IMR-90 (cell line): ENCODE measurements at regions not wholly inside any gene's neighbourhood (a gene's known extent, or its start where the extent isn't known, plus 50 kb on each side); places are given as distances from the start of the nearest gene placed in this dataset.

Experiments
- ATAC-seq: fragments of 200-7000 bp; cut with Tn5 transposase; 2 replicates; pipeline ENCODE4 v1.9.1; 2020; ENCODE audit warnings: low read depth, mild to moderate bottlenecking, moderate library complexity
- BruUV-seq: library from RNA; stranded (reverse); fragments of 400-500 nt; replicated peaks from 2 replicates; lab custom pipeline; 2021; lab: Mats Ljungman, UMichigan
- CTCF ChIA-PET: fragments of 300-600 bp; formaldehyde crosslinking; extraction: SDS; loops from one replicate; lab custom pipeline; 2021; ENCODE audit warnings: antibody characterized with exemption; lab: Yijun Ruan, JAX
- POLR2A ChIA-PET: fragments of 300-600 bp; sonication (Branson Sonifier 250); formaldehyde crosslinking; loops from one replicate; lab custom pipeline; 2022; ENCODE audit warnings: antibody characterized with exemption; ENCODE audit not compliant: unreplicated experiment; lab: Charles Lee
- DNase-seq: peaks from one replicate; pipeline ENCODE4 v3.0.0; 2013
- H2AFZ ChIP-seq: replicated peaks from 2 replicates; pipeline ENCODE3; 2013; ENCODE audit warnings: low read length, mild to moderate bottlenecking; ENCODE audit not compliant: poor library complexity
- H2AK5ac ChIP-seq: 2 replicates; pipeline ENCODE4 v1.6.1; 2013; ENCODE audit warnings: low read depth, low read length, inconsistent platforms
- H2AK9ac ChIP-seq: replicated peaks from 2 replicates; pipeline ENCODE3; 2013; ENCODE audit warnings: mild to moderate bottlenecking, low read depth, low read length, moderate library complexity; ENCODE audit not compliant: poor library complexity
- H2BK120ac ChIP-seq: 2 replicates; pipeline ENCODE4 v1.6.1; 2013; ENCODE audit warnings: low read depth, low read length, inconsistent platforms
- H2BK15ac ChIP-seq: 3 replicates; pipeline ENCODE4 v1.6.1; 2013; ENCODE audit warnings: low read depth, low read length, inconsistent platforms
- H2BK20ac ChIP-seq: 2 replicates; pipeline ENCODE4 v1.6.1; 2013; ENCODE audit warnings: low read depth, mild to moderate bottlenecking, inconsistent platforms, low read length, moderate library complexity
- H2BK5ac ChIP-seq: 2 replicates; pipeline ENCODE4 v1.6.1; 2013; ENCODE audit warnings: mild to moderate bottlenecking, low read depth, low read length, inconsistent platforms; ENCODE audit not compliant: poor library complexity, severe bottlenecking
- H3K14ac ChIP-seq: replicated peaks from 2 replicates; pipeline ENCODE4 v1.6.1; 2013; ENCODE audit warnings: low read depth, low read length, inconsistent platforms
- H3K18ac ChIP-seq: 2 replicates; pipeline ENCODE4 v1.6.1; 2013; ENCODE audit warnings: low read depth, low read length, control low read depth
- H3K23ac ChIP-seq: 2 replicates; pipeline ENCODE4 v1.6.1; 2013; ENCODE audit warnings: low read depth, low read length, inconsistent platforms
- H3K27ac ChIP-seq: 2 replicates; pipeline ENCODE4 v1.5.1; 2013; ENCODE audit warnings: mild to moderate bottlenecking, control low read depth, low read length; ENCODE audit not compliant: insufficient read depth
- H3K27me3 ChIP-seq: 2 replicates; pipeline ENCODE4 v1.6.1; 2013; ENCODE audit warnings: low read length; ENCODE audit not compliant: control insufficient read depth, insufficient read depth
- H3K36me3 ChIP-seq: 2 replicates; pipeline ENCODE4 v1.6.1; 2013; ENCODE audit warnings: low read length, mixed read lengths; ENCODE audit not compliant: control insufficient read depth, insufficient read depth
- H3K4ac ChIP-seq: 2 replicates; pipeline ENCODE4 v1.6.1; 2013; ENCODE audit warnings: low read depth, low read length, inconsistent platforms
- H3K4me1 ChIP-seq: 2 replicates; pipeline ENCODE4 v1.6.1; 2013; ENCODE audit warnings: low read length, mixed read lengths; ENCODE audit not compliant: control insufficient read depth, insufficient read depth
- H3K4me2 ChIP-seq: 2 replicates; pipeline ENCODE4 v1.6.1; 2013; ENCODE audit warnings: low read depth, mild to moderate bottlenecking, control low read depth, low read length, moderate library complexity
- H3K4me3 ChIP-seq: 2 replicates; pipeline ENCODE4 v1.5.1; 2013; ENCODE audit warnings: low read depth, mild to moderate bottlenecking, control low read depth, low read length, moderate library complexity; ENCODE audit not compliant: insufficient read depth
- H3K56ac ChIP-seq: 2 replicates; pipeline ENCODE4 v1.6.1; 2013; ENCODE audit warnings: low read length, inconsistent platforms; ENCODE audit not compliant: insufficient read depth; ENCODE audit errors: extremely low read depth
- H3K79me1 ChIP-seq, 2 experiments: 2 replicates each; pipeline ENCODE4 v1.6.1; 2013; ENCODE audit warnings: low read length in 2 of 2, inconsistent platforms in 1 of 2, low read depth in 1 of 2
- H3K9ac ChIP-seq: 2 replicates; pipeline ENCODE4 v1.6.1; 2013; ENCODE audit warnings: low read depth, low read length, control low read depth
- H3K9me1 ChIP-seq: 2 replicates; pipeline ENCODE4 v1.6.1; 2013; ENCODE audit warnings: low read length, inconsistent platforms; ENCODE audit not compliant: insufficient read depth
- H3K9me3 ChIP-seq: 2 replicates; pipeline ENCODE4 v1.6.1; 2013; ENCODE audit warnings: low read length; ENCODE audit not compliant: control insufficient read depth, insufficient read depth
- H4K20me1 ChIP-seq: 2 replicates; pipeline ENCODE4 v1.6.1; 2013; ENCODE audit warnings: low read length, inconsistent platforms; ENCODE audit not compliant: insufficient read depth
- H4K5ac ChIP-seq: 2 replicates; pipeline ENCODE4 v1.6.1; 2013; ENCODE audit warnings: mild to moderate bottlenecking, low read depth, low read length, control low read depth
- H4K8ac ChIP-seq, 2 experiments: 2 replicates each; pipeline ENCODE4 v1.6.1; 2013; ENCODE audit warnings: low read depth in 2 of 2, low read length in 2 of 2, control low read depth in 1 of 2, inconsistent platforms in 1 of 2
- H4K91ac ChIP-seq: 2 replicates; pipeline ENCODE4 v1.6.1; 2013; ENCODE audit warnings: low read depth, low read length, inconsistent platforms; ENCODE audit not compliant: insufficient read depth
- BHLHE40 ChIP-seq: fragments of 150-350 bp; IDR thresholded peaks from 2 replicates; pipeline ENCODE4 v1.6.1; 2016; ENCODE audit warnings: mild to moderate bottlenecking, low read depth, low read length
- CEBPB ChIP-seq: IDR thresholded peaks from 2 replicates; pipeline ENCODE4 v1.6.1; 2012; ENCODE audit warnings: low read depth, low read length, improper control_type of control experiment
- CHD1 ChIP-seq: IDR thresholded peaks from 2 replicates; pipeline ENCODE4 v1.6.1; 2012; ENCODE audit warnings: low read depth, low read length, improper control_type of control experiment
- MAZ ChIP-seq: IDR thresholded peaks from 2 replicates; pipeline ENCODE4 v1.6.1; 2012; ENCODE audit warnings: low read depth, mild to moderate bottlenecking, low read length, improper control_type of control experiment, moderate library complexity, borderline replicate concordance
- MXI1 ChIP-seq: IDR thresholded peaks from 2 replicates; pipeline ENCODE4 v1.6.1; 2012; ENCODE audit warnings: low read depth, mild to moderate bottlenecking, low read length, moderate library complexity, borderline replicate concordance
- NFE2L2 ChIP-seq: fragments of 150-350 bp; IDR thresholded peaks from 2 replicates; pipeline ENCODE4 v1.6.1; 2016; ENCODE audit warnings: low read depth, mild to moderate bottlenecking, low read length
- POLR2A ChIP-seq: IDR thresholded peaks from 2 replicates; pipeline ENCODE4 v1.6.1; 2012; ENCODE audit warnings: mild to moderate bottlenecking, low read depth, low read length
- RAD21 ChIP-seq: IDR thresholded peaks from 2 replicates; pipeline ENCODE4 v1.6.1; 2012; ENCODE audit warnings: low read length, improper control_type of control experiment
- RCOR1 ChIP-seq: IDR thresholded peaks from 2 replicates; pipeline ENCODE4 v1.6.1; 2012; ENCODE audit warnings: mild to moderate bottlenecking, low read length, improper control_type of control experiment; ENCODE audit not compliant: insufficient replicate concordance
- RFX5 ChIP-seq: IDR thresholded peaks from 2 replicates; pipeline ENCODE4 v1.8.0; 2012; ENCODE audit warnings: low read depth, mild to moderate bottlenecking, low read length, moderate library complexity
- SMC3 ChIP-seq: fragments of 150-350 bp; IDR thresholded peaks from 2 replicates; pipeline ENCODE4 v1.6.1; 2016; ENCODE audit warnings: low read depth, mild to moderate bottlenecking, antibody characterized with exemption, low read length, moderate library complexity
- WGBS, 2 experiments: methylation state at CpG; one replicate each; pipeline versions ENCODE4 v1.1.5 to v1.1.7; 2013; ENCODE audit warnings: missing lambda C conversion rate in 2 of 2; ENCODE audit not compliant: insufficient read length in 1 of 2; ENCODE audit errors: extremely low coverage in 2 of 2; 5-methylcytosine and 5-hydroxymethylcytosine counted together
- dilution Hi-C: fragments of 300-500 bp; cut with HindIII; formaldehyde crosslinking; loops from one replicate; pipeline ENCODE4 v1.14.3; 2018; ENCODE audit warnings: low sequenced_read_pairs; ENCODE audit not compliant: unreplicated experiment
- in situ Hi-C: fragments of 300-500 bp; cut with MboI; formaldehyde crosslinking; loops from 3 replicates; pipeline ENCODE4 v1.14.3; 2019; ENCODE audit warnings: low sequenced_read_pairs, inconsistent platforms, mixed read lengths
- intact Hi-C: fragments of 100-400 bp; cut with micrococcal nuclease; formaldehyde crosslinking; loops from 2 replicates; pipeline ENCODE4 v1.10.0; 2022
- TF ChIP-seq, protein P1 (sequence below): fragments of 150-350 bp; IDR thresholded peaks from 2 replicates; pipeline ENCODE4 v1.6.1; 2016; ENCODE audit warnings: low read depth, mild to moderate bottlenecking, low read length, moderate library complexity, borderline replicate concordance
- TF ChIP-seq, protein P2 (sequence below): conservative IDR thresholded peaks from 2 replicates; pipeline ENCODE4 v1.5.1; 2012; ENCODE audit warnings: mild to moderate bottlenecking, low read depth, low read length, improper control_type of control experiment
- TF ChIP-seq, protein P3 (sequence below): fragments of 150-350 bp; IDR thresholded peaks from 2 replicates; pipeline ENCODE4 v1.6.1; 2017; ENCODE audit warnings: mild to moderate bottlenecking, antibody characterized with exemption, low read length, low read depth

DNA sequence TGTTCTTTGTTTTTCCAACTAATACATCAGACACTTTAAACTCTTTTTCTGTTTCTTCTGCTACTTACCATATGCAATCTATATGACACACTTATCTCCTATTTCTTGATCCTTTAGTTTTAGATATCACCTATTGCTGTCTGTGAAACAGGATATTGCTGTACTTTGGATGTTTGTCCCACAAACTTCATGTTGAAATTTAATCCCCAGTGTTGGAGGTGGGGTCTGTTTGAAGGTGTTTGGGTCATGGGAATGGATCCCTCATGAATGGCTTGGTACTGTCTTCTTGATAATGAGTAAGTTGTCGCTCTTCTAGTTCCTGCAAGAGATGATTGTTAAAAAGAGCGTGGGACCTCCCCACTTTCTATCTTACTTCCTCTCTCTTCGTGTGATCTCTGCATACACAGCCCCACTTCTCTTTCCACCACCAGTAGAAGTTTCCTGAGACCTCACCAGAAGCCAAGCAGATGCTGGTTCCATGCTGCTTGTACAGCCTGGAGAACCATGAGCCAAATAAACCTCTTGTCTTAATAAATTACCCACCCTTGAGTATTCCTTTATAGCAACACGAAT lies 244.2 kb downstream of the NHLRC3 start:
- no peaks in the 10 kb centered on the region for H3K79me1 ChIP-seq
- ATAC-seq (no peak), DNase-seq (no peak)
- no peak overlapping the region for H4K91ac ChIP-seq
- no peaks in the 10 kb centered on the region for H3K9me3 ChIP-seq
- H2BK20ac ChIP-seq = no peak overlapping the region
- intact Hi-C loops = no loop called here
- no peak overlapping the region for H3K4ac ChIP-seq
- H2AFZ ChIP-seq = no peak overlapping the region
- POLR2A ChIA-PET = no interaction called here
- H3K9ac ChIP-seq = no peak overlapping the region
- WGBS, 2 experiments = no CpG with 5 or more reads among the region's 4 CpGs
- no peak overlapping the region for H2AK9ac ChIP-seq
- H2BK120ac ChIP-seq = no peak overlapping the region
- no peak overlapping the region for H4K8ac ChIP-seq
- no peaks in the 10 kb centered on the region; the same call in 1 of the 2 replicates for H3K27me3 ChIP-seq
- no peak overlapping the region for H3K23ac ChIP-seq
- no peaks in the 10 kb centered on the region for H4K20me1 ChIP-seq
- H3K9me1 ChIP-seq = no peaks in the 10 kb centered on the region
- TF ChIP-seq, protein P1, sequence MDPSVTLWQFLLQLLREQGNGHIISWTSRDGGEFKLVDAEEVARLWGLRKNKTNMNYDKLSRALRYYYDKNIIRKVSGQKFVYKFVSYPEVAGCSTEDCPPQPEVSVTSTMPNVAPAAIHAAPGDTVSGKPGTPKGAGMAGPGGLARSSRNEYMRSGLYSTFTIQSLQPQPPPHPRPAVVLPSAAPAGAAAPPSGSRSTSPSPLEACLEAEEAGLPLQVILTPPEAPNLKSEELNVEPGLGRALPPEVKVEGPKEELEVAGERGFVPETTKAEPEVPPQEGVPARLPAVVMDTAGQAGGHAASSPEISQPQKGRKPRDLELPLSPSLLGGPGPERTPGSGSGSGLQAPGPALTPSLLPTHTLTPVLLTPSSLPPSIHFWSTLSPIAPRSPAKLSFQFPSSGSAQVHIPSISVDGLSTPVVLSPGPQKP = no peak
- TF ChIP-seq MXI1 (no peak), POLR2A (no peak), RAD21 (no peak), CEBPB (no peak), MAZ (no peak), RCOR1 (no peak), CHD1 (no peak), RFX5 (no peak), BHLHE40 (no peak), NFE2L2 (no peak), SMC3 (no peak)
- TF ChIP-seq, protein P2, sequence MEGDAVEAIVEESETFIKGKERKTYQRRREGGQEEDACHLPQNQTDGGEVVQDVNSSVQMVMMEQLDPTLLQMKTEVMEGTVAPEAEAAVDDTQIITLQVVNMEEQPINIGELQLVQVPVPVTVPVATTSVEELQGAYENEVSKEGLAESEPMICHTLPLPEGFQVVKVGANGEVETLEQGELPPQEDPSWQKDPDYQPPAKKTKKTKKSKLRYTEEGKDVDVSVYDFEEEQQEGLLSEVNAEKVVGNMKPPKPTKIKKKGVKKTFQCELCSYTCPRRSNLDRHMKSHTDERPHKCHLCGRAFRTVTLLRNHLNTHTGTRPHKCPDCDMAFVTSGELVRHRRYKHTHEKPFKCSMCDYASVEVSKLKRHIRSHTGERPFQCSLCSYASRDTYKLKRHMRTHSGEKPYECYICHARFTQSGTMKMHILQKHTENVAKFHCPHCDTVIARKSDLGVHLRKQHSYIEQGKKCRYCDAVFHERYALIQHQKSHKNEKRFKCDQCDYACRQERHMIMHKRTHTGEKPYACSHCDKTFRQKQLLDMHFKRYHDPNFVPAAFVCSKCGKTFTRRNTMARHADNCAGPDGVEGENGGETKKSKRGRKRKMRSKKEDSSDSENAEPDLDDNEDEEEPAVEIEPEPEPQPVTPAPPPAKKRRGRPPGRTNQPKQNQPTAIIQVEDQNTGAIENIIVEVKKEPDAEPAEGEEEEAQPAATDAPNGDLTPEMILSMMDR = no peak
- TF ChIP-seq, protein P3, sequence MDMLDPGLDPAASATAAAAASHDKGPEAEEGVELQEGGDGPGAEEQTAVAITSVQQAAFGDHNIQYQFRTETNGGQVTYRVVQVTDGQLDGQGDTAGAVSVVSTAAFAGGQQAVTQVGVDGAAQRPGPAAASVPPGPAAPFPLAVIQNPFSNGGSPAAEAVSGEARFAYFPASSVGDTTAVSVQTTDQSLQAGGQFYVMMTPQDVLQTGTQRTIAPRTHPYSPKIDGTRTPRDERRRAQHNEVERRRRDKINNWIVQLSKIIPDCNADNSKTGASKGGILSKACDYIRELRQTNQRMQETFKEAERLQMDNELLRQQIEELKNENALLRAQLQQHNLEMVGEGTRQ = no peak
- in situ Hi-C loops = loop anchor here (5.0 kb wide), 1 partner anchor 330 kb away; no protein-coding TSS in a partner anchor
- H3K4me3 ChIP-seq = no peak overlapping the region
- H3K18ac ChIP-seq = no peak overlapping the region
- dilution Hi-C loops = no loop called here
- no peak overlapping the region for H3K4me2 ChIP-seq
- no TSS peak for BruUV-seq
- no peaks in the 10 kb centered on the region for H3K36me3 ChIP-seq
- no peak overlapping the region for H3K14ac ChIP-seq
- CTCF ChIA-PET = no interaction called here
- no peak overlapping the region for H4K5ac ChIP-seq
- no peak overlapping the region for H2BK15ac ChIP-seq
- H3K56ac ChIP-seq = no peak overlapping the region
- H3K4me1 ChIP-seq = no peaks in the 10 kb centered on the region
- no peak overlapping the region for H2AK5ac ChIP-seq
- no peak overlapping the region for H2BK5ac ChIP-seq
- no peak overlapping the region for H3K27ac ChIP-seq
